Fibroblast of pulmonary artery (primary cell): ENCODE measurements at regions not wholly inside any gene's neighbourhood (a gene's known extent, or its start where the extent isn't known, plus 50 kb on each side); places are given as distances from the start of the nearest gene placed in this dataset.

ENCODE experiments used
- DNase-seq: peaks from one replicate; pipeline ENCODE4 v3.0.0-alpha.2; 2010; ENCODE audit warnings: low read depth
- H3K4me3 ChIP-seq: replicated peaks from 2 replicates; pipeline ENCODE4 v1.5.1; 2011; ENCODE audit warnings: low read depth, mild to moderate bottlenecking, control low read depth, low read length, moderate library complexity
- CTCF ChIP-seq: IDR thresholded peaks from 2 replicates; pipeline ENCODE4 v1.5.1; 2011; ENCODE audit warnings: mild to moderate bottlenecking, control low read depth, low read length, inconsistent platforms; ENCODE audit errors: missing control alignments

DNA sequence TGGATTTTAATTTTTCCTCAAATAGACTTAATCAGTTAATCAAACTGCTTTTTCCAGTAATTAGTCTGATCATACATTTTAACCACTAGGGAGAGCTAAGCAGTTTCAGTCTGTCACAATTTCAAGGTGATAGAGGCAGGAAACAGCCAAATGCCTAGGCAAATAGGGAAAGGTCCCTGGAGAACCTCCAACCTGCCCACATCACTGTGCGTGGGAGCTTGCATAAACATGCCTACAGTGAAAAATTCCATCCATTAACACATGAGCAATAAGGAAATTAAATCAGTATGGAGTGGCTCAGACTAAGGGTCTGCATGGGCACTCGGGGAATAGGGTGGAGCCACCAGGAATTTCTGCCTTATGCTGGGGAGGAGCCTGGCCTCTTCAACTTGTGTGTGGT is 74.6 kb downstream of the AASDHPPT start:
- peak; percentile 36 for DNase-seq
- peak; percentile 26 for TF ChIP-seq CTCF
- no peak overlapping the region for H3K4me3 ChIP-seq

GRCh38 chr11:106152824-106153223 is 75.4 kb downstream of the AASDHPPT start:
- peak; percentile 13 for DNase-seq
- no peak overlapping the region for H3K4me3 ChIP-seq
- TF ChIP-seq CTCF = no peak

- peak; percentile 94 for DNase-seq
- TF ChIP-seq CTCF = peak; percentile 61
- H3K4me3 ChIP-seq = no peak overlapping the region
Observed at GRCh38 chr11:106156290-106156937, 79.0 kb downstream of the AASDHPPT start.

GRCh38 chr11:106158406-106158805 is 80.9 kb downstream of the AASDHPPT start:
- no peak for DNase-seq
- H3K4me3 ChIP-seq = no peak overlapping the region
- no peak for TF ChIP-seq CTCF

DNA sequence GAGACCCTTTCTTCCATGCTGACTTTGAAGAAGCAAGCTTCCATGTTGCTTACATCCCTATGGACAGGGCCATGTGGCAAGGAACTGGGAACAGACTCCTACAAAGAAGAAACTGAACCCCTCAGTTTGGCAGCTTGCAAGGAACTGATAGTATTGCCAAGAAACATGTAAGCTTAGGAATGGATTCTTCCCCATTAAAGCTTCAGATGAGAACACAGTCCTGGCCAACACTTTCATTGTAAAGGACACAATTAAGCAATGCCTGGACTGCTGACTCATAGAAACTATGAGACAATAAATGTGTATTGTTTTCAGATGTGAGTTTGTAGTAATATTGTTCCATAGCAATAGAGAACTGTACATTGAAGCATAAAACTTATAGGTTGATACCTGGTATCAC is 82.4 kb downstream of the AASDHPPT start:
- no peak overlapping the region for H3K4me3 ChIP-seq
- DNase-seq = peak; percentile 78
- TF ChIP-seq CTCF = no peak

- no peak overlapping the region for H3K4me3 ChIP-seq
Observed at GRCh38 chr11:106160494-106160893, 83.0 kb downstream of the AASDHPPT start.

More at GRCh38 chr11:106160494-106160893, 83.0 kb downstream of the AASDHPPT start:
- no peak for TF ChIP-seq CTCF
- DNase-seq = no peak
